Ecto neural progenitor cell (in vitro differentiated cells): ENCODE measurements at regions not wholly inside any gene's neighbourhood (a gene's known extent, or its start where the extent isn't known, plus 50 kb on each side); places are given as distances from the start of the nearest gene placed in this dataset.
"Not testable (repeated sequence)": the region's sequence is repeated elsewhere in the genome, so short reads cannot be mapped to it uniquely, and the experiment has no call there.

Source experiments
- DNase-seq: peaks from one replicate; pipeline ENCODE4 v3.0.0-alpha.2; 2018; ENCODE audit warnings: low spot score

DNA sequence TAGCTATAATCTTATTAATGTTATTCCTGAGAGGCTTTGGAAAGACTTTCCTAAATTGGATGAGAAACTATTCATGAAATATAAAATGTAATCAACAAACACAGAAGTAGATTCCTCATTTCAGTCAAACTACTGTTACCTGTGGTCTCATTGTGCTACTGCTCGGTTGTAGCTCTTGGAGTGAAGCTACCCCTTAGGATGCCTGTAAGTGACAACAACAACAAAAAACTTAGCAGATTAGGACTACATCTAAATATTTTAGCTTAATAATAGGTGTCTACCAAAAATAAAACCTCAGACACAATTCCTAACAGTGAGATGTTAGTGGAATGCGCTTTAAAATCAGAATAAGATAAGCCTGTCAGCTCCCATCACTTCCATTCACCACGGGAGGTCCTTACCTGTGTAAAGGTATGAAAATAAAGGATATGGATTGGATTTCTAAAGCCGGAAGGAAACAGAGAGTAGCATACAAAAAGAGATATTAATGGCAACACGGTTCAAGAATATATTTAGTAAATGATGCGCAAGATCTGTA, 369.2 kb downstream of the OSTF1 start:
- no peak for DNase-seq

DNA sequence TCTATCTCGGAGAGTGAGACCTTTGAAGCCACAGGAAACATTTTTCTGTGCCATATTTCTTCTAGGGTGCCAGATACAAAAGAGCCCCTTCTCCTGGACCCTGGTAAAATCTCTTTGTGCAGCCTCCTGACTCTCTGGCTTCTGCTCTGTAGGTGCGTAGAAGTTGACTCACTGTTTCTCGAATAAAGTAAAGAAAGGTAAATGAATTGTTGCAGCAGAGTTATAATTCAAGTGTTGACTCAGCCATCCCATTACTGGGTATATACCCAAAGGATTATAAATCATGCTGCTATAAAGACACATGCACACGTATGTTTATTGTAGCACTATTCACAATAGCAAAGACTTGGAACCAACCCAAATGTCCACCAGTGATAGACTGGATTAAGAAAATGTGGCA, 371.0 kb downstream of the OSTF1 start:
- DNase-seq, result not testable (repeated sequence)

DNA sequence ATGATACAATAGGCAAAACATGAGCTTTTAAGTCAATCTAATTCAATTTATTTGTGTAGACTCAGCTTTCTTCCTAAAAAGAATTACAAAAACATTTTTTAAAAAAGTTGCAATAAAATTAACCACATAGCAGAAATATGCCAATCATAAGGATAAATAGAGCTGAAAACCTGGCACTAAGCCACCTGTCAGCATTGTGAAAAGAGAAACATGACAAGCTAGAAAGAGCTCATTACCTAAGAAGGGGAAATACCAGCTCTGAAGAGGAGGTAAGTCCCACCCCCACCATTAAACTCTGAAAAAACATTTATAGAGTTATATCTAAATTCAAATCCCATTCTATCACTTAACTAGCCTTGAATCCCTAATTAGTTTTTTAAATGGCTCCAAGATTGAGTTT, 372.9 kb downstream of the OSTF1 start:
- no peak for DNase-seq

DNA sequence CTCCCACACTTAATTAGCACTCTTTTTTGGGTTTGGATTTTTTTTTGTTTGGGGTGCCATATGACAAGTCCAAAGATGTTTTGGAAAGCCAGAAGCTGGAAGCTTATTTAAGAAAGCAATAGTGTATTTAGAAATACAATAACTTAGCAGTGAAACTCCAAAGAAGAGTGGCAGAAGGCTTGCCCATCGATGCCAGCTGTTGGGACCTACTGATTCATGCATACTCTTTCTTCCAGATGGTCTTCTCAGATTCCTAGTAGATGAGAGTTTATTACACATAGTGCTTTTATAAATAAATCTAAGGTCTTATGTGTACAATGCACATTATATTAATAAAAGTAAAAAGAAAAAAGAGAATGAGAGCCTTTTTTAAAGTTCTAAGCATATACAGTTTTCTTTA, 374.6 kb downstream of the OSTF1 start:
- no peak for DNase-seq

DNA sequence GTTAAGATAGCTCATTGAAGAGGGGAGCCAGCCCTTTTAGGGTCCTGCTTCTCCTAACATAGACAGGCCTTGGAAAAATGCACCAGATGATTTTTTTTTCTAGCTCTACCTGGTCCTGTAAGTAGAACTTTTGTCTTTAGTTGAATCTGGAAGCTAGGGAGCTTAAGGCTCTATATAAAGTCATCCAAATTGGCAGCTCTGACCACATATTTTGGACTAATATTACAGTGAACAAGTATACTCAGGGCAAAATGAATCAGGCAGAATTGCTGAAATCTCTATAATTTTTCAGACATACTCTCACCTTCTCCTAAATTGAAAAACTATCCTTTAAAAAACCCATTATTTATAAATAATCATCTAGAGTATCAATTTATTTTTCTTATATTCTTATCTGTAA, 375.6 kb downstream of the OSTF1 start:
- no peak for DNase-seq

DNA sequence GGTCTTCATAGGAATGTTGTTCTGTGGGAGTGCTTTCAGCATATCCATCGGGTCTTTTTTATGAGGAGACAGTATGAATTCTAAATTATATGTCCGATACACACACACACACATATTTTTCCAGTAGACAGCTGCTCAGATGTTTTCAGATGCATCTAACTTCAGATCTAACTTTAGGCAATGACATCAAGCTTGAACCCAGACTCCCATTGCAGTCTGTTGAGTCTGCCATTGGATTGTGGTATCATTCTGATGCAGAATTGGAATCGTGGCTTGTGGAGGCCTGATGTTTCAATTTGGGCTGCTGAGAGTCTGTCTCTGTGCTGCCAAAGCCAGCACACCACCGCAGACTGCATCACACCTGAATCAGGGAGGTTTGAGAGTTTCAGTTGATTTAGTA, 376.4 kb downstream of the OSTF1 start:
- DNase-seq, result no peak

DNA sequence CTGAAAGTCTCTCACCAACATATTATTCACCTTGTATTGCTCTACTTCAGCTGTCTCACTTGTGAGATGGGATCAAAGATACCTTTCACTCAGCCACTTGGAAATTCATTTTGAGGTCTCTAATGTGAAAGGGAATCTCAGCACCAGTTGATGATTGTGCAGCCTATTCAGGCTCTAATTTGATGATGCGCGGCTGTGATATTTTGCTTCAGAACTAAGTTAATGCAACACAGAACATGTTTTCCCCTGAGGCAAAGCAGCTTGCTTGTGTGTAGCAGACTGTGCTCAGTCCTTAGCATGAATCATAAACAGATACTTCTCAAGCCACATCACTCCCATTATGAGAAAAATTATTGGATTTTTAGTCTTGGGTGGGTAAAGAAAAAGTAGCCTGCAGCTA, 378.8 kb downstream of the OSTF1 start:
- no peak for DNase-seq

DNA sequence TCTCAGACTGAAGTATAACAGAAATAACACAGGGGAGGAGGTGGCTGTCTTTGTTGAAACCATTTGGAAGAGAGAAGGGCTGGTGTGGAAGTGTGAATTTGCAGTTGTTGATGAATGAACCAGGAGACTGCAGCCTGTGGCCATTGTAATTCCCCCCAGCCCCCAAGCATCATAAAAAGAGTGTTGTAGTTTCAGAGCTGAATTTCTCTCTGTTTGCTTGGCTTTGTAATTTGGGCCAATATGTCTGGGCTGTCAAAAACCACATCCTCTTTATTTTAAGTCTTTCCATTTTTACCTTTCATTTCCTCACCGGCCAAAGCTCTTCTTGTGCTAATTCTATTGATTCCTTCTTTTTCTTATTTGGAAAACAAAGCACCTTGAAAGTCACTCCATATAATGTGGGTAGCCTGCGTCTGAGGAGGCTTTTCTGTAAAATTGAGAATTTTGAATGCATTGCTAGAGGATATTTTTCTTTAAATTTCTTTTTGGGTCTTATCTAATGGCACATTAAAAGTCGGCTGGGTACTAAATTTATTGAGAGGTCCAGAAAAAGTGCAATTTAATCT, 383.3 kb downstream of the OSTF1 start:
- no peak for DNase-seq

DNA sequence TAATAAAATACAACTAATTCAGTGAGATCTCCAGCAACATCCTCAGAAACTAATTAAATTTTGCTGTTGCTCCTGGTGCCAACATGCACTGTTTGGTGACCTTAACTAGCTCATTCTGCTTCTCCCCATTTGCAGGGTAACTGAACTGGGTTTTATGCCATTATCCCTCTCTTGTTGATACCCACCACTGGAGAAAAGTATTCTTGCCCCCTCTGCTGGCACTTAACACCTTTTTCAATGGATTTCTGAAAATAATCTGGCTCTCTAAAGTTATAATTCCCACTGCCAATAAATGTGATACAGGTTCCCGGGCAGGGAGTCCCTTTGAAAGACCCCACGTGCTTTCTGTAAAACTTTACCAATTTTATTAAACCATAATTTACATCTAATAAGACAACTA, 394.3 kb downstream of the OSTF1 start:
- no peak for DNase-seq

DNA sequence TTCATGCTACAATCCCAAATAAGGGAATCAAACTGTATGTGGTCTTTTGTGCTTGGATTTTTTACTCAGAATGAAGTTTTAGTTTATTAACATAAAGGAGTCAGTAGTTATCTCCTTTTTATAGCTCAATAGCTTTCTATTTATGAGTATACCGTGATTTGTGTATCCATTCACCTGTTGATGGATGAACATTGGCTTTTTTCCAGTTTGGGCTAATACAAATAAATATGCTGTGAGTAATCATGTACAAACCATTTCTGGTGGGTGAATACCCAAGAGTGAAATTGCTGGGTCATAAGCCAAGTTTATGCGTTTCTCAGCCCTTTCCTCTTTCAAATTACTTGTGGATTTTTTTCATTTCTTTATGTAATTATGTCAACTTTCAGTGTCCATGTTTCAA, 395.3 kb downstream of the OSTF1 start:
- no peak for DNase-seq

DNA sequence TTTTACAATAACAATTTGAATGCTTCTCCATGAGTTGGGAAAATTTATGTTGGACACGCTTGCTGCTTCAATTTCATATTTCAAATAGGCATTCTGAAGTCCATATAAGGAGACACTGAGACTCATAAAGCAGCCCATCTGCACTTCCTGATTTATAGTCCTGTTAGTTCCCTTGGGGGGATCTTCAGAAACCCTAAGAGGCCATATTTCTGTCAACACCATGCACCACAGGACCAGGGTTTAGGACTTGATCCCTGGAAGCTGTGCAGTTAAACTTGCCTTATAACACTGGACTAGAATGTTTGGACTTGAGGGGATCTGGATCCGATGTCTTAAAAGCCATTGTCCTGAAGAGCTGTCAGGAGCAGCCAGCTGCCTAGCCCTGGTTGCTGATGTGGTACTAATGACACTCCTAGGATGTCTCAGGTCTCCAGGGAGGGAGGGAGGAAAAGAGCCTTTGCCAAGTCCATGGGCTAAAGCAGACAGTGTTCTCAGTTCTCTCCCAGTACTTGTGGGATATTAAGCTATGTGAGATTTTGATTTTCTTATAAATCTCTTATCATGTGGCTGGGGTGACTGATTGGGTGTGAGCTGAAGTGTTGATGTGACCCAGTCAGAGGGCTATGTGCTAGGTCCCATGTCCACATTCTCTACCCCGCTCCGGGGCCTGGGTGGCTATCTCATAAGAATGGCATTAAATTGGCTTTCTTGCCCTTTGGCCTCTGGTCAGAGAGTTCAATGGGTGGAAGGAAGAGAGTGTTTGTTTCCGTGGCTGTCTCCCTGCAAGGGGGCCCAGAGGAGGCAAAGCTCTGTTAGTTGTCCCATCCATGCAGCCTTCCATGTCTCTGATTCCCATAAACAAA, 399.8 kb downstream of the OSTF1 start:
- no peak for DNase-seq

DNA sequence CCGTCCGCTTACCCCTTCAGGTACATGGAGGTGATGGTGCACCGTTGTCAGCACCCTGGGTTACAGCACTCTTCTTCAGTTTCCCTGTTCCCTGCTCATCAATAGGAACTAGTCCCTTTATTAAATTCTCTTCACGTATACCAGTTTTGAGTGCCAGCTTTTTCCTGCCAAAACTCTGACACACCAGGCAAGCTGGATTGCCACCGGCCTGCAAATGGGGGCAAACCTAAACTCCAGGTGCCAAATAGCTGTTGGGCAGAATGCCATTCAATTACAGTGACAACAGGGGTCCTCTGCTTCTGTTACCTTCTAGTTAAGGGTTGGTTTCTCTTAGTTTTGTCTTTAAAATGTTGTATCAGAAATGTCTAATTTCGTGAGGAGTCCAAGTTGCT, 400.4 kb downstream of the OSTF1 start:
- no peak for DNase-seq

DNA sequence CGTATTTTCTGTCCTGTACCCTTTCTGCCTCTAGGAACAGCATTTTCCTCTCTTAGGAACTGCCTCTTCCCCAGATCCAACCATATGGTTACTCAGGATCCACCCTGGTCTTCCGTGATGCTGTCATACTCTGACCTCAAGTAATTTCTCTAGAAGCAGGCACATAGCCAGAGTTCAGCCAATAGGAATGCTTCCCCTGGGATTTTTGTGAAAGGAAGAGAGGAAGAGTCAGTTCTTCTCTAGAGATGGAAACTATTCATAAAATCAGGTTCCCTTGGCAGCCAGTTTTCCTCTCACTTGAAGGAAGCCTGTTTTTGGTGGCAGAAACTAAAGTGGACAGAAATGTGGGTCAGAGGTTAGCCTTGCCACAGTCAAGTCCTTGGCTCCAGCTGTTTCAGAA, 400.1 kb upstream of the PCSK5 start:
- DNase-seq, result no peak

DNA sequence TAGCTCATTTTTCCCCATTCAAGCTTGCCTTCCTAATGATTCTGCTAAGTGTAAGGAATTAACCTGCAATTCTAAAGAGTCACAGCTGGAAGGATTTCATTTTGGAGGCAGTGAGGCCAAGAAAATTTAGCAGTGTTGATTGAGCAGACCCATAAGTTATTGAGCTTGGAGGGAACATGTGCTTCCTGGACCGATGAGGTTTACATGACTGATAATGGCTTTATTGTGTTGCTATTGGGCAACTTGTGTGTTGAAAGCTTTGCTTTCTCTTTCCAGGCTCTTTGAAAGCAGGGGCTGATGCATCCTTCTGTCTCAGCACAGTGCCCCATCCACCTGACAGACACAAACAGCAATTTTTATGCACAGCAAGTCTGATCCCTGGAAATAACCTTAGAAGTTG, 398.9 kb upstream of the PCSK5 start:
- DNase-seq, result no peak

DNA sequence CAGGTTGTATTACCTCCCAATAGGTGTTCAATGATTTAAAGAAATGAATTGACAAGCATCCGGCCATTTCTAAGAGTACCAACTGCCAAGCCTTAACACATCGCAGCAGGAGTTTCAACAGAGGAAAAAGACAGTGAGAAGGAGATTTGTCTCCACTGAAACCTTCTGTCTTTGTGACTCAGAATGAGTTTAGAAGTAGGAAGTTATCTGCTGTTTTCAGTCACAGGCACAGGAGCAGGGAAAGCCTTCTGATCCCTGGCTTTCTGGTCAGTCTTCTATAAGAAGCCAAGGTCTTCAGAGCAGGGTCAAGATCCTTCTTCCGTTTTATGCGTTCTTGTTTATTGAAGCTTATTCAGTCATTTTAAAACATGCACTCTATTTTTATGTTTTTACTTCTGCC, 390.7 kb upstream of the PCSK5 start:
- DNase-seq, result no peak

DNA sequence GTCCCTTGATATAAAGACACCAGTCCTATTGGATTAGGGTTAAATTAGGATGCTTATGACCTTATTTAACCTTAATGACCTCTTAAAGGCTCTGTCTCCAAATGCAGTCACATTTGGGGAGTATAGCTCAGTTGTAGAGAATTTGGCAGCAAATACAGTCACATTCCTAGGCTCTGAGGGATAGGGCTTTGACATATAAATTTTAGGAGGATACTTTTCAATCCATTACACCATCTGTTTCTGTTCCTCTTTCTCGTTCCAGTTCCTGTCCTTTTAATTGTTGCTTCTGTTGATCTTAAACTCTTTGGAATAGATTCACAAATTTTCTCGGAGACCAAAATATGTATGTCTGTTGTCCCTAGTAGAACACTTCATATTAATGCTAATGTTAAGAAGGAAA, 390.0 kb upstream of the PCSK5 start:
- DNase-seq, result no peak

DNA sequence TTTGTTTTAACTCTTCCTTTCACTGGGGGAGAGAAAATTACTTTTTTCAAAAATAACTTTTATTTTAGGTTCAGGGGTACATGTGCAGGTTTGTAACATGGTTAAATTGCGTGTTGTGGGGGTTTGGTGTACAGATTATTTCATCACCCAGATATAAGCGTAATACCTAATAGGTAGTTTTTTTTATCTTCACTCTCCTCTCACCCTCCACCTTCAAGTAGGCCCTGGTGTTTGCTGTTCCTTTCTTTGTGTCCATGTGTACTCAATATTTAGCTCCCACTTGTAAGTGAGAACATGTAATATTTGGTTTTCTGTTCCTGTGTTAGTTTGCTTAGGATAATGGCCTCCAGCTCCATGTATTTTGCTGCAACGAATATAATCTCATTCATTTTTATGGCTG, 389.5 kb upstream of the PCSK5 start:
- DNase-seq, result not testable (repeated sequence)

DNA sequence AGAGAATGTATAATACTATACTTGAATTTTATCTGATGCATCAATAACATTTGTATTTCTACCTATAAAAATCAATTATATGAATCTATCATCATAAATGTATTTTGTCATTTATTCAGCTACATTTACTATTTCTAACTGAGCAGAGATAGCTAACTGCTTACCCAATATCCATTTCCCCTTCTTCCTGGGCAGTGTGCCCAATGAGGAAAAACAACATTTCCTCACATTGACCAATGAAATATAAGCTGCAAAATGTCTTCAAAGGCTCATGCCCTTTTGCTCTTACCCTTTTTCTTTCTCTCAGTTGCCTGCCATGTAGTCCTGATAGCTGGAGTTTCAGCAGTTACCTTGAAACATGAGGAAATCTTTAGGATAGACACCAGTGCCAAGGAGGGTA, 385.8 kb upstream of the PCSK5 start:
- DNase-seq, result no peak

DNA sequence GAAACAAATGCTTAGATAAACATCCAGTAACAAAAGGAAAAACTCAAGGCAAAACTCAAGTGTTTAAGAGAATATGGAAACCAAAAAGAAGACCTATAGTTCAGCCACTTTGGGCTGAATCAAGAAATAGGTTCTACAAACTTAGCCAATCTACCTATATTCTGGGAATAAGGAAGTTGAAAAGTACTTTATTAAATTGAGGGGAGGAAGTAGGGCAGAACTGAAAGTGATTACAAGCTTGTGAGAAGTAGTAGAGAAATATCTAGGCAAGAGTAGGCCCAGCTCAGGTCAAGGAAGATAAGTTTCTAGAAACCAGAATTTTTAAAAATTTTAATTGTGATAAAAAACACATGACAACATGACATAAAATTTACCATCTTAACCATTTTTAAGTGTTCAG, 384.8 kb upstream of the PCSK5 start:
- no peak for DNase-seq

DNA sequence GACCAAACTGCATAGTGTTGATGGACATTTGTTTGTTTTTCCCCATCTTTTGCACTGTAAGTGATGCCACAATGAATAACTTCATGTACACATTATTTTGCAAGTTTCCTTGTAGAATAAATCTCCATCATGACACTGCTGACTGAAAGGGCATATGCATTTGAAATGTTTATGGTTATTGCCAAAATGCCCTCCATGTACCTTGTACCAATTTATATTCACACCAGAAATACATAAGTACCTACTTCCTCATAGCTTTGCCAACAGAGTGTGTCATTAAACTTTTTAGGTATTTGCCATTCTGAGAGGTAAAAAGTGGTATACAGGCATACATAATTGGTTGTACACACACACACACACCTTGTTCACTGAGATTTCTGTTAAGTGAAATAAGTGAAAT, 361.0 kb upstream of the PCSK5 start:
- no peak for DNase-seq

DNA sequence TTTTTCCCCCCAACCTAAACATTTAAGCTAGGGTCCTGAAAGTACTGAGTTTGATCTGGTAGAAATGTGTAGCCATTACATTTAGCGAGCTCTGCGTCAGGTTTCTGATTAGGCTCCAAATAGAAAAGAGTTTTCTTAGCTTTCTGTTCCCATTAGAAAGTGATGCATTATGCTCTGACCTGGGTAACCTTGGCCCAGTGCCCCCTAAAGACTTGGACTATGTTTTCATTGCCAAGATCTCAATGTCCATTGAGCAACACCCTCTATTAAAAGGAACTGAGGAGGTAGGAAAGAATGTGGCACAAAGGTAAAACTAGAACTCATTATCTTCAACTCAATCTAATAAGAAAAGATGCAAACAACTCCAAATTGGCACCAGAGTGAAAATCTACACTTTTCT, 358.9 kb upstream of the PCSK5 start:
- no peak for DNase-seq

DNA sequence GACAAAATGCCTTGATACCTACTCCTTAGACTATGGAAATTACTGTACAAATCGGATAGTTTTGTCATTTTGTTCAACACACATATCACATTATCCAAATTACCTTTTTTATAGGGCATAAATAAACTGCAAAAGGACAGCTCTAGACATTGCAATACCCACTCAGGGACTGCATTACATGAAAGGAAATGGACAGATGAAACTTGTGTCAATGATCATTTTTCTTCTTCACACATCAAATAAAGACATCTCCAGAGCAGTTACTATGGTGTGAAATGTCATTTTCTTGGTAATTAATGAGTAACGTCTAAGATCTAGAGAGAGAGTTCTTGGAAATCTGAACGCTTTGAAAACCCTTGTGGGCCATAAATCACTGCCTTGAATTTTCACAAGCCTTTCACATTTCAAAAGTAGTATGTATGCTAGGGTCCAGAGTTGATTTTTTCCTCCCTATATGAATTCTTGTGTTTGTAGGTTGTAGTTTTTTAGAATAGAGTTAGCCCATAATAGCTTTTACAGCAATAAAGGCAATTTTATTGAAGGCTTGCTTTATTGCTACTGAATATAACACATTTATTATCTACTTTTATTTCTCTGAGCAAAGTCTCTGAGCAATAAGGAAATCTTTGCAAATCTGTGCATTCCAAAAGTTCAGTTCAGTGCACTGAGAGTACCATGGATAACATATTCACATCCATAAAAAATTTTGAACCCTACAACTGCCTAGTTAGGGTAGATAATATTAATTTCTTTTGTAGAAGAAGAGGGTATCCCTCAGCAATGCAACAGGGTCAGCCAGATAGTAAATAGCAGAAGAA, 358.0 kb upstream of the PCSK5 start:
- no peak for DNase-seq

DNA sequence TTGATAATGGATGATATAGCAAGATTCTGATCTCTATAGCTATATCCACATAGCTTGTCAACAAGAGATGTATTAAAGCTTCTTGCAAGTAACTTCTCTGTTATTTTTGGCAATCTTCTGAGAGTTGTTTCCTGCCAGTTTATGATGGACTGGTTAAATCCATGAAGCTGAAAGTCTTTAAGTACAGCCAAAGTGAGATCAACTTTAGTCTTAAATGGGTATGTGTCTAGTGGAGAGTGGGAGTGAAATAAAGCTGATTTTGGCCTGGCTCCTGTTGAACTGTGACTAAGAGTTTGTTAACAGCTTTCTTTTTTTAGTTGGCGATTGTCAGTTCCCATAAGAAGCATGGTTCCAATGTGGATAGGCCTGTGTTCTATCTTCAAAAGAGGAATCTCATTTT, 350.9 kb upstream of the PCSK5 start:
- no peak for DNase-seq
